CD4-positive, CD25-positive, alpha-beta regulatory T cell (primary cell): ENCODE measurements at regions not wholly inside any gene's neighbourhood (a gene's known extent, or its start where the extent isn't known, plus 50 kb on each side); places are given as distances from the start of the nearest gene placed in this dataset.
"Not testable (repeated sequence)": the region's sequence is repeated elsewhere in the genome, so short reads cannot be mapped to it uniquely, and the experiment has no call there.

Experiments used
- ATAC-seq, 2 donors: fragments of 150-1000 bp; cut with Tn5 transposase; one replicate each; pipeline ENCODE4 v1.10.0; 2021; ENCODE audit warnings: low read depth in 2 of 2, moderate number of reproducible peaks in 2 of 2, moderate library complexity in 1 of 2
- DNase-seq, 3 donors: peaks; one replicate each; pipeline versions ENCODE4 v3.0.0 to v3.0.0-alpha.2; 2012 to 2022; ENCODE audit warnings: mixed read lengths in 1 of 3
- H3K27ac ChIP-seq: one replicate; pipeline ENCODE4 v1.7.0; 2013; ENCODE audit warnings: mild to moderate bottlenecking, low read length; ENCODE audit not compliant: insufficient read depth, poor library complexity, severe bottlenecking
- H3K27me3 ChIP-seq: one replicate; pipeline ENCODE4 v1.7.0; 2013; ENCODE audit warnings: low read length; ENCODE audit not compliant: control insufficient read depth, insufficient read depth
- H3K36me3 ChIP-seq: one replicate; pipeline ENCODE4 v1.7.0; 2013; ENCODE audit warnings: mild to moderate bottlenecking, low read length, moderate library complexity; ENCODE audit not compliant: control insufficient read depth, insufficient read depth
- H3K4me1 ChIP-seq: 2 replicates; pipeline ENCODE4 v1.7.0; 2013; ENCODE audit warnings: mild to moderate bottlenecking, low read length; ENCODE audit not compliant: insufficient read depth, control insufficient read depth, poor library complexity, severe bottlenecking
- H3K4me3 ChIP-seq: one replicate; pipeline ENCODE4 v1.7.0; 2013; ENCODE audit warnings: low read depth, mild to moderate bottlenecking, low read length, moderate library complexity
- H3K9me3 ChIP-seq, 2 experiments: 1 replicate in 1 of 2; 2 replicates in 1 of 2; pipeline ENCODE4 v1.7.0; 2013; ENCODE audit warnings: low read length in 2 of 2, mild to moderate bottlenecking in 1 of 2, moderate library complexity in 1 of 2; ENCODE audit not compliant: control insufficient read depth in 2 of 2
- H3K27ac Mint-ChIP-seq, 3 donors: one replicate each; pipeline ENCODE4 v1.8.0; 2020 to 2022; ENCODE audit warnings: mild to moderate bottlenecking in 3 of 3, mixed read lengths in 3 of 3, moderate library complexity in 2 of 3
- H3K27me3 Mint-ChIP-seq: one replicate; pipeline ENCODE4 v1.8.0; 2022; ENCODE audit warnings: mild to moderate bottlenecking, mixed read lengths
- H3K36me3 Mint-ChIP-seq: one replicate; pipeline ENCODE4 v1.8.0; 2020; ENCODE audit warnings: mixed read lengths
- H3K4me1 Mint-ChIP-seq, 4 donors: one replicate each; pipeline ENCODE4 v1.8.0; 2020 to 2022; ENCODE audit warnings: mixed read lengths in 4 of 4, mild to moderate bottlenecking in 1 of 4
- H3K4me3 Mint-ChIP-seq, 4 donors: one replicate each; pipeline ENCODE4 v1.8.0; 2020 to 2022; ENCODE audit warnings: mild to moderate bottlenecking in 4 of 4, mixed read lengths in 4 of 4, moderate library complexity in 3 of 4
- H3K9me3 Mint-ChIP-seq, 7 donors: one replicate each; pipeline ENCODE4 v1.8.0; 2020 to 2022; ENCODE audit warnings: mixed read lengths in 7 of 7, mild to moderate bottlenecking in 3 of 7, moderate library complexity in 2 of 7

GRCh38 chr6:57976371-57976770 lies 658.9 kb downstream of the PRIM2 start:
- not testable (repeated sequence) for H3K27me3 ChIP-seq, H3K36me3 Mint-ChIP-seq, H3K27ac Mint-ChIP-seq, H3K36me3 ChIP-seq, H3K27me3 Mint-ChIP-seq, H3K4me3 ChIP-seq, H3K27ac ChIP-seq, H3K9me3 ChIP-seq, H3K4me1 ChIP-seq, H3K9me3 Mint-ChIP-seq, H3K4me3 Mint-ChIP-seq, H3K4me1 Mint-ChIP-seq, DNase-seq, ATAC-seq

- H3K36me3 Mint-ChIP-seq, H3K4me3 ChIP-seq, H3K9me3 Mint-ChIP-seq, H3K27me3 ChIP-seq, H3K4me1 Mint-ChIP-seq, H3K27ac ChIP-seq, H3K36me3 ChIP-seq, H3K4me3 Mint-ChIP-seq, H3K9me3 ChIP-seq, H3K4me1 ChIP-seq, DNase-seq, H3K27ac Mint-ChIP-seq, ATAC-seq, H3K27me3 Mint-ChIP-seq: not testable (repeated sequence)
Observed at GRCh38 chr6:57983603-57984002, 666.2 kb downstream of the PRIM2 start.

DNA sequence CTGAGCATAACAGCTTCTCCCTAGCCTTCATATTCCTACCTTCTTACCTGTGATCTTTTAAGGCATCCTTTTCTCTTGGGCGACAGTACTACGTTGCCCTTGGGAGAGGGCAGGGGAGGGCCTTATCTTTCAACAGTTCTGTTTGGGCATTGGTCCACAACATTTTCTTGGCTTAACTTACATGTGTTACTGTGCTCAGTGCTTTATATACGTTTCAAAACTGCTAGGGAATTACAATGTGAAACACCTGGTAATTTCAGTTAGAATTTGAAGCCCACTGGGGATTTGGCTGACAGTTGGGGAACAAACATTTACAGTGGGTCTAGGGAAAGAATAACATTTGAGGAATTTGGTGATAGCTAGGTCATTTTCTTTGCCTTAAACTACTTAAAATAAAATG lies 667.1 kb downstream of the PRIM2 start:
- H3K27me3 Mint-ChIP-seq, H3K36me3 ChIP-seq, H3K9me3 ChIP-seq, H3K9me3 Mint-ChIP-seq, H3K4me3 ChIP-seq, H3K27ac Mint-ChIP-seq, H3K27me3 ChIP-seq, H3K4me3 Mint-ChIP-seq, H3K4me1 Mint-ChIP-seq, H3K36me3 Mint-ChIP-seq, DNase-seq, ATAC-seq, H3K27ac ChIP-seq, H3K4me1 ChIP-seq: not testable (repeated sequence)

DNA sequence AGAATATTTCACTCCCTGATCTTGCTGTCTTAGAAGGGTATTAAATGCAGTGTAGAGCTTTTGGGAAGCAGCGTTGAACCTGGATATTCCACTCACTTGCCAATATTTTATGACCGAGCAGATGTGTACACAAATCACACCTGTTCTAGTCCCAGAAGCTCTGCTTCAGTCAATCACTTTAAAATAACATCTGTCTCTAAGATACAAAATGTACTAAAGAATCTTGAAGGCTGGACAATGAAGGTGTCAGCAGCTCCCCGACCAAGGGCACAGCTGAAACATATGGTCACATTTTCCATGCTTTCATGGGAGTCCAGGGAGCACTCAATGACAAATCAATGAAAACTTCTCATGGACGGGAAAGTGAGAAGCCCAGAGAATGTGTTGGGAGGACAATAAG lies 668.3 kb downstream of the PRIM2 start:
- not testable (repeated sequence) for H3K27ac Mint-ChIP-seq, H3K27me3 ChIP-seq, H3K4me1 Mint-ChIP-seq, H3K27ac ChIP-seq, H3K27me3 Mint-ChIP-seq, H3K4me3 ChIP-seq, H3K36me3 Mint-ChIP-seq, H3K9me3 Mint-ChIP-seq, ATAC-seq, H3K36me3 ChIP-seq, H3K9me3 ChIP-seq, DNase-seq, H3K4me3 Mint-ChIP-seq, H3K4me1 ChIP-seq

DNA sequence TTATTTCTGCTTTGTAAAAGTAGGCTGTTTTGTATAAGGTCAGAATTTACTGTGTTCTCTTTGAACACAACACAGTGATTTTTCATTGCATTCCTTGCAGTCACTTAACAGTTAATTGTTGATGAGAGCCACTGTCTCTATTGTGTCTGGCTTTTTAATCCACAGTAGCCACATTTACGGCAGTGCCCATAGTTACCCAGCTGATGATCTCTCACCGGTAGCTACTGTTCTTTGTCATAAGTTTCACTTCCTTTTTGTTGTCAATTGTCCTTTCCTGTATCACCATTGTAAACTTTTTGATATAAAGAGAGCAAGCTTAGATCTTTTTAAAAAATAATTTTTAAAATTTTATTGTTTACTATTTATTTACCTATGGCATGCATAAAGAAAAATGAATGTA lies 669.2 kb downstream of the PRIM2 start:
- ATAC-seq, H3K27ac Mint-ChIP-seq, H3K27me3 Mint-ChIP-seq, H3K27me3 ChIP-seq, H3K4me1 Mint-ChIP-seq, H3K27ac ChIP-seq, H3K36me3 ChIP-seq, H3K4me3 Mint-ChIP-seq, H3K36me3 Mint-ChIP-seq, H3K9me3 Mint-ChIP-seq, DNase-seq, H3K4me3 ChIP-seq, H3K9me3 ChIP-seq, H3K4me1 ChIP-seq: not testable (repeated sequence)

- H3K27ac Mint-ChIP-seq, H3K9me3 ChIP-seq, H3K4me1 Mint-ChIP-seq, H3K27ac ChIP-seq, H3K36me3 Mint-ChIP-seq, H3K9me3 Mint-ChIP-seq, H3K27me3 ChIP-seq, H3K27me3 Mint-ChIP-seq, H3K4me1 ChIP-seq, DNase-seq, H3K4me3 ChIP-seq, H3K4me3 Mint-ChIP-seq, H3K36me3 ChIP-seq, ATAC-seq: not testable (repeated sequence)
Observed at GRCh38 chr6:57989520-57990080, 672.2 kb downstream of the PRIM2 start.

- H3K27me3 ChIP-seq, DNase-seq, H3K27ac ChIP-seq, ATAC-seq, H3K27ac Mint-ChIP-seq, H3K9me3 Mint-ChIP-seq, H3K4me3 ChIP-seq, H3K27me3 Mint-ChIP-seq, H3K4me1 ChIP-seq, H3K9me3 ChIP-seq, H3K36me3 ChIP-seq, H3K4me3 Mint-ChIP-seq, H3K4me1 Mint-ChIP-seq, H3K36me3 Mint-ChIP-seq: not testable (repeated sequence)
Observed at GRCh38 chr6:57998858-57999619, 681.6 kb downstream of the PRIM2 start.

- not testable (repeated sequence) for H3K36me3 ChIP-seq, H3K4me1 ChIP-seq, H3K9me3 ChIP-seq, DNase-seq, H3K36me3 Mint-ChIP-seq, H3K4me3 ChIP-seq, H3K4me3 Mint-ChIP-seq, H3K27ac ChIP-seq, ATAC-seq, H3K4me1 Mint-ChIP-seq, H3K27me3 Mint-ChIP-seq, H3K9me3 Mint-ChIP-seq, H3K27ac Mint-ChIP-seq, H3K27me3 ChIP-seq
Observed at GRCh38 chr6:58000233-58000632, 682.8 kb downstream of the PRIM2 start.
